Activated CD8-positive, alpha-beta T cell treated with anti-CD3 and anti-CD28 coated beads, Interleukin-2, amount 10 ng/mL, durations not matched to agents 7 days and 5 days (primary cell): ENCODE measurements at regions not wholly inside any gene's neighbourhood (a gene's known extent, or its start where the extent isn't known, plus 50 kb on each side); places are given as distances from the start of the nearest gene placed in this dataset.

Experiments used
- ATAC-seq: fragments of 150-1000 bp; cut with Tn5 transposase; one replicate; pipeline ENCODE4 v1.10.0; 2021; ENCODE audit warnings: moderate library complexity
- CTCF ChIA-PET: fragments of 350-600 bp; sonication (Branson Sonifier 250); formaldehyde crosslinking; loops from one replicate; lab custom pipeline; 2021; ENCODE audit warnings: antibody characterized with exemption; lab: Charles Lee
- POLR2A ChIA-PET: fragments of 350-600 bp; sonication (Branson Sonifier 250); formaldehyde crosslinking; loops from one replicate; lab custom pipeline; 2021; ENCODE audit warnings: antibody characterized with exemption; lab: Charles Lee
- DNase-seq: peaks from one replicate; pipeline ENCODE4 v3.0.0-alpha.2; 2020
- H3K27ac Mint-ChIP-seq: one replicate; pipeline ENCODE4 v1.8.0; 2021; ENCODE audit warnings: mild to moderate bottlenecking, mixed read lengths
- H3K27me3 Mint-ChIP-seq: one replicate; pipeline ENCODE4 v1.8.0; 2021; ENCODE audit warnings: low read depth, mixed read lengths
- H3K36me3 Mint-ChIP-seq: one replicate; pipeline ENCODE4 v1.8.0; 2021; ENCODE audit warnings: low read depth, mixed read lengths
- H3K4me1 Mint-ChIP-seq: one replicate; pipeline ENCODE4 v1.8.0; 2021; ENCODE audit warnings: low read depth, mixed read lengths
- H3K4me3 Mint-ChIP-seq: one replicate; pipeline ENCODE4 v1.8.0; 2021; ENCODE audit warnings: mild to moderate bottlenecking, mixed read lengths
- H3K9me3 Mint-ChIP-seq: one replicate; pipeline ENCODE4 v1.8.0; 2022; ENCODE audit warnings: mixed read lengths; ENCODE audit not compliant: insufficient read depth

- Mint-ChIP-seq H3K4me3 (no peak overlapping the region), H3K27me3 (no peaks in the 10 kb centered on the region), H3K27ac (no peak overlapping the region), H3K36me3 (no peaks in the 10 kb centered on the region), H3K4me1 (no peaks in the 10 kb centered on the region), H3K9me3 (no peaks in the 10 kb centered on the region)
- DNase-seq: no peak
- ATAC-seq: no peak
- POLR2A ChIA-PET: no interaction called here
- CTCF ChIA-PET: no interaction called here
Observed at GRCh38 chr3:4138150-4138785, 164.9 kb upstream of the SETMAR start.

- ChIA-PET POLR2A (no interaction called here), CTCF (no interaction called here)
- Mint-ChIP-seq H3K9me3 (no peaks in the 10 kb centered on the region), H3K27ac (no peak overlapping the region), H3K27me3 (no peaks in the 10 kb centered on the region), H3K4me3 (no peak overlapping the region), H3K4me1 (no peaks in the 10 kb centered on the region), H3K36me3 (no peaks in the 10 kb centered on the region)
- ATAC-seq (no peak), DNase-seq (no peak)
Observed at GRCh38 chr3:4138786-4139431, 164.3 kb upstream of the SETMAR start.

DNA sequence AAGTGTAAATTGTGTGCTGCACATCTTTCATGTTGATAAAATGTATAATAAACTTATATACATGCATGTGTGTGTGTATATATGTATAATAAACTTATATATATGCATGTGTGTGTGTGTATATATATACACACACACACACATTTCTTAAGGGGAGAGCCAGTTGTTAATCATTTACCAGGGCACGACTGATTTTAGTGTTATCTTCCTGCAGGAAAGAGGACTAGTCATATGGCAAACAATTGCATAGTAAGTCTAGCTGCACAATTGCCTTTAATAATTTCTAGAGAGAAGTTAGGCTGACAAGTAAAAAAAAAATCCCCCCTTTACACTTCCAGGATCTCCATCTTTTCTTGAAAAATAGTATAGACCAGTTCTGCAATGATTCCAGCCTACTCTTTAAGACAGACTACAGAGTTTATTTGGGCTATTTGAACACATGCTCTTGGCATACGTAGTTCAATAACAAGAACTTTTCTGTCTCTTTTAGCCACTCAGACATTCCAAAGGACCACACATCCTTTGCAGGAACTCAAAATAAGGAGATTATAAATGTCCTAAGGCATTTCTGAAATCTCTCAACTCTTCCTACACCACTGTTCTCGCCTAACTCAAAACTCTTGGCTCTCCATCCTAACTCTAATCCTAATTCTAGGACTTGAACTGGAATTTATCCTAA lies 163.6 kb upstream of the SETMAR start:
- Mint-ChIP-seq H3K9me3 (no peaks in the 10 kb centered on the region), H3K4me1 (no peaks in the 10 kb centered on the region), H3K36me3 (no peaks in the 10 kb centered on the region), H3K27ac (no peak overlapping the region), H3K27me3 (no peaks in the 10 kb centered on the region), H3K4me3 (no peak overlapping the region)
- no peak for ATAC-seq
- no peak for DNase-seq
- POLR2A ChIA-PET: no interaction called here
- CTCF ChIA-PET: no interaction called here

- ChIA-PET POLR2A (no interaction called here), CTCF (no interaction called here)
- Mint-ChIP-seq H3K36me3 (no peaks in the 10 kb centered on the region), H3K4me3 (no peak overlapping the region), H3K27ac (no peak overlapping the region), H3K9me3 (no peaks in the 10 kb centered on the region), H3K27me3 (no peaks in the 10 kb centered on the region), H3K4me1 (no peaks in the 10 kb centered on the region)
- DNase-seq (no peak), ATAC-seq (no peak)
Observed at GRCh38 chr3:4140921-4141320, 162.2 kb upstream of the SETMAR start.

GRCh38 chr3:4147556-4148118 lies 155.5 kb upstream of the SETMAR start:
- Mint-ChIP-seq H3K27ac (no peak overlapping the region), H3K36me3 (no peaks in the 10 kb centered on the region), H3K4me3 (no peak overlapping the region), H3K27me3 (no peaks in the 10 kb centered on the region), H3K4me1 (no peaks in the 10 kb centered on the region), H3K9me3 (no peaks in the 10 kb centered on the region)
- ChIA-PET POLR2A (no interaction called here), CTCF (no interaction called here)
- ATAC-seq (no peak), DNase-seq (no peak)

DNA sequence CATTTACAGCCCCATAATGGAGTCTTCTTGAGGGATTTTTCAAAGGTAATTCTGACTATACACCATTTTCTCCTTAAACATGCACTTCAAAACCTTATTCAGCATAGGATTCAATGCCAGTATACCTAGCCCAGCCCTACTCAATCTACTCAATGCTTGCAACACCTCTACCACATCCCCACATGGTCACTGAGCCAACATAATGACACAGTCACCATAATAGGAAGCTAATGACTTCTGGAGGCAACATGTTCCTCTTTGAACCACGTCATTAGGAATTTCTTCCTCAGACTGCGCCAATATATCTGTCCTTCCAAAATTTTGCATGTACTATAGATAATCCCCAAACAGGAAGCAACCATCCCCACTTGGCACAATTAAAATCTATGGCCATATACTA lies 153.9 kb upstream of the SETMAR start:
- H3K4me3 Mint-ChIP-seq: no peak overlapping the region
- no peak overlapping the region for H3K27ac Mint-ChIP-seq

DNA sequence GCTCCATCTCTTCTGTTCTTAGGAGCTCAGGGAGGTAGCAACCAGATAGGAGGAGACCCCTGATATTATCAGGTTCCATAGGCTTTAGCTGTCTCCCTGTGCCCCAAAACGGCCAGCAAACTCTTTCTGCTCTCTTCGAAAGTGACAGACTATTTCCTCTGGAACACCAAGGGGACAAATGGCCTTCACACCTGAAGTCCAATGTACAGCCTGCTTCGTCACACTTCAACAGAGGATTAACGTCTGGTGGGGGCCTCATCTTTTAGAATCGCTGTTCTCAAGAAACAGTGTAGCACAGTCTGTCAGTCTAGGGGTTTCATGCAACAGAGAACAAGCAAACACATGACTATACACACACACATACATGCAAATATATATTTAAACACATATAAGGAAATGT lies 152.4 kb upstream of the SETMAR start:
- no peak for DNase-seq
- Mint-ChIP-seq H3K4me1 (no peaks in the 10 kb centered on the region), H3K36me3 (no peaks in the 10 kb centered on the region), H3K27me3 (no peaks in the 10 kb centered on the region), H3K4me3 (no peak overlapping the region), H3K27ac (no peak overlapping the region), H3K9me3 (no peaks in the 10 kb centered on the region)
- ChIA-PET CTCF (no interaction called here), POLR2A (no interaction called here)
- ATAC-seq: no peak

More for the DNA sequence above, 153.9 kb upstream of the SETMAR start:
- Mint-ChIP-seq H3K36me3 (no peaks in the 10 kb centered on the region), H3K27me3 (no peaks in the 10 kb centered on the region), H3K4me1 (no peaks in the 10 kb centered on the region), H3K9me3 (no peaks in the 10 kb centered on the region)
- CTCF ChIA-PET: no interaction called here
- no peak for DNase-seq
- POLR2A ChIA-PET: no interaction called here
- no peak for ATAC-seq

DNA sequence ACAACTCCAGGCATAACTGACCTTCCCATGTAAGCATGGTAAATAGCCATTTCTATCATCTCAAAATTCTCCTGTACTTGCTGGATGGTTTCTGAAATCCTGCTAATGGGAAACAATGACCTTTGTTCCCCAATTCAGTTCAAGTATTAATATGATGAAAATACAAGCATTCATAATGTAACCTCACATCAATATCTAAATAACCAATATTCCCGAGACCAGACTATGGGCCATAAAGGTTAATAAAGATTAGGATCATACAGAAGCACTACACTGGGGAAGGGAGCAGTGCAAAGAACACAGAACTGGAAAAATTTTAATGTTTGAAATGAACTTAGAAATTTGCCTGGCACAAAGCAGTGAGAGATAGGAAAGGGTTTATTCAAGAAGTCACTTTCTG lies 151.3 kb upstream of the SETMAR start:
- ChIA-PET POLR2A (no interaction called here), CTCF (no interaction called here)
- H3K4me3 Mint-ChIP-seq: no peak overlapping the region
- ATAC-seq (no peak), DNase-seq (no peak)
- H3K4me1 Mint-ChIP-seq: no peaks in the 10 kb centered on the region
- H3K9me3 Mint-ChIP-seq: no peaks in the 10 kb centered on the region
- H3K27ac Mint-ChIP-seq: no peak overlapping the region
- no peaks in the 10 kb centered on the region for H3K36me3 Mint-ChIP-seq
- H3K27me3 Mint-ChIP-seq: no peaks in the 10 kb centered on the region

- ChIA-PET POLR2A (no interaction called here), CTCF (no interaction called here)
- DNase-seq (no peak), ATAC-seq (no peak)
- Mint-ChIP-seq H3K4me3 (no peak overlapping the region), H3K9me3 (no peaks in the 10 kb centered on the region), H3K4me1 (no peaks in the 10 kb centered on the region), H3K27ac (no peak overlapping the region), H3K27me3 (no peaks in the 10 kb centered on the region), H3K36me3 (no peaks in the 10 kb centered on the region)
Observed at GRCh38 chr3:4153771-4154170, 149.4 kb upstream of the SETMAR start.

DNA sequence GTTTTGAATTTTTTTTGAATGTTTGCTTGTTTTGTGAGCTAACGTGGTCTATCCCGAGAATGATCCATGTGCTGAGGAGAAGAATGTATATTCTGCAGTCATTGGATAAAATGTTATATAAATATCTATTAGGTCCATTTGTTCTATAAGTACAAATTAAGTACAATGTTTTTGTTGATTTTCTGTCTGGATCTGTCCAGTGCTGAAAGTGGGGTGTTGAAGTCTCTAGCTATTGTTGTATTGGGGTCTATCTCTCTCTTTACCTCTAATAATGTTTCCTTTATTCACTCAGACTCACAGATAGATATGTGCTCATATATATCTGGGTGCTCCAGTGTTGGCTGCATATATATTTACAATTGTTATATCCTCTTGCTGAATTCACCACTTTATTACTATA lies 144.8 kb upstream of the SETMAR start:
- Mint-ChIP-seq H3K4me1 (no peaks in the 10 kb centered on the region), H3K9me3 (no peaks in the 10 kb centered on the region), H3K27me3 (no peaks in the 10 kb centered on the region), H3K4me3 (no peak overlapping the region), H3K27ac (no peak overlapping the region), H3K36me3 (no peaks in the 10 kb centered on the region)
- no peak for ATAC-seq
- ChIA-PET POLR2A (interaction anchor here (0.6 kb wide), 1 partner anchor 156 kb away, joined by 4 read pairs; no protein-coding TSS in a partner anchor), CTCF (no interaction called here)
- no peak for DNase-seq

GRCh38 chr3:4162096-4162495 lies 141.1 kb upstream of the SETMAR start:
- Mint-ChIP-seq H3K4me1 (no peaks in the 10 kb centered on the region), H3K36me3 (no peaks in the 10 kb centered on the region), H3K27me3 (no peaks in the 10 kb centered on the region), H3K27ac (no peak overlapping the region), H3K9me3 (no peaks in the 10 kb centered on the region), H3K4me3 (no peak overlapping the region)
- ATAC-seq (no peak), DNase-seq (no peak)
- ChIA-PET CTCF (no interaction called here), POLR2A (no interaction called here)

GRCh38 chr3:4163011-4163410 lies 140.2 kb upstream of the SETMAR start:
- ChIA-PET CTCF (no interaction called here), POLR2A (no interaction called here)
- no peaks in the 10 kb centered on the region for H3K27me3 Mint-ChIP-seq
- no peaks in the 10 kb centered on the region for H3K4me1 Mint-ChIP-seq
- no peaks in the 10 kb centered on the region for H3K9me3 Mint-ChIP-seq
- ATAC-seq (no peak), DNase-seq (no peak)
- no peak overlapping the region for H3K4me3 Mint-ChIP-seq
- no peaks in the 10 kb centered on the region for H3K36me3 Mint-ChIP-seq
- no peak overlapping the region for H3K27ac Mint-ChIP-seq
